HG02759 (cell line): ENCODE measurements at regions not wholly inside any gene's neighbourhood (a gene's known extent, or its start where the extent isn't known, plus 50 kb on each side); places are given as distances from the start of the nearest gene placed in this dataset.
A peak's percentile ranks its signal among the peaks of the same experiment; 100 is the strongest.

Source experiments
- ATAC-seq: cut with Tn5 transposase; IDR thresholded peaks from one replicate; pipeline ENCODE4 v1.9.1; 2021; ENCODE audit warnings: mild to moderate bottlenecking, moderate library complexity; ENCODE audit not compliant: unreplicated experiment

DNA sequence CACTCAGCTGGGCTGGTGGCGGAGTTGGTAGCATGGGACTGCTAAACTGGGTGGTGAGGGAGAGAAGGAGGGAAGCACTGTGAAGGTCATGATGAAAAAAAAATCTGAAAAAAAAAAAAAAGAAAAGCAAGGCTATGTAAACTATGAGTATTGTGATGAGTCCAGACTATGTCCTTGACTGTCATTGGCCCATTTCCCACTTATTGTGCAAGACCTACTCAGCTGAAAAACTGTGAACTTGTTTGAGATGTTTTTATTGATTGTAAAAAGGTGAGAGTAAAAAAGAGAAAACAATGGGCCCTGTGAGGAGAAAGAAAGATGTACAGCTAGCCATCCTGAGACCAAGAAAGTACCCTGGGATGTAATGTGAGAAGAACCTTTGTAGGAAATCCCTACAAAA is 798.4 kb upstream of the TENM4 start:
- ATAC-seq, result no peak

DNA sequence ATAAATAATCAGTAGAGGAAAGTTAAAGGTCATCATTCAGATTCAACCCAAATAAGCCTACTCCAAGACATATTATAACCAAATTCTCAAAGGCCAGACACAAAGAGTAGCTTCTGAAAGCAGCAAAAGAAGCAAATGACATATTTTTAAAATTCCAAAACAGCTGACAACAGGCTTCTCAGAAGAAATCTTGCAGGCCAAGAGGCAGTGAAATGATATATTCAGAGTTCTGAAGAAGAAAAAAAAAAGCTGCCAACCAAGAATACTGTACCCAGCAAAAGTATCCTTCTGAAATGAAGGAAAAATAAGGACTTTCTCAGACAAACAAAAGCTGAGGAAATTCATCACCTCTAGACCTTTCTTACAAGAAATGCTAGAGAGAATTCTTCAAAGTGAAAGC is 787.1 kb upstream of the TENM4 start:
- ATAC-seq, result no peak

DNA sequence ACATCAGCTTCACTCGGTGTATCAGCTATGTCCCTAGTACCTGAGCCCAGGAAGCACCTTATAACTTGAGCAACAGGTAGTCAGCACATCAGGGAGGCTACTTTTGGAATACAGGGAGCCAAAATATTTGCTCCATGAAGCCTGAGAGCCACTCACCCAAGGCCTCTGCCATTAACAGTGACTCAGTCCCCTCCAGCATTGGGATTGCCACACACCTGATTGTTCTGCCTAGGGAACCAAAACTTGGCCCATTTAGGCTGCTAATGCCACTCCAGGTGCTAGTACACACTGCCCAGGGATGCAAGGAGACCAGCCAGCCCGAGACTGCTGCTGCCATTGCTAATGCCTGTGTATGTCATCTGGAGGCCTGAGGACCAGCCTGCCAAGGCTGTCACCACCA is 773.6 kb upstream of the TENM4 start:
- no peak for ATAC-seq

DNA sequence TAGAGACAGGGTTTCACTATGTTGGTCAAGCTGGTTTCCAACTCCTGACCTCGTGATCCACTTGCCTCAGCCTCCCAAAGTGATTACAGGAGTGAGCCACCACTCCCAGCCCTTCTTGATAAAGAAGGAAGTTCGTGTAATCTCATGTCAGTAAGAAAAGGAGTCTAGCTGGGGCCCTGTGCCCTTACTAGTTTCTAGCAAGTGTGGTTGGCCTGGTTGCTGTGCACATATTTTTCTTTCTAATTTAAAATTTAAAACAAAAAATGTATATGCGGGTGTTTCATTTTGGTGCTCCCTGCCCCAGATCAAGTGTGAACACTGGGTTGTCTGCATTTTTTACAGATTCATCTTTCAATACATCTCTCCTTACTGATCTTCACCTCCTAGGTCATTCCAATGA is 770.8 kb upstream of the TENM4 start:
- no peak for ATAC-seq

DNA sequence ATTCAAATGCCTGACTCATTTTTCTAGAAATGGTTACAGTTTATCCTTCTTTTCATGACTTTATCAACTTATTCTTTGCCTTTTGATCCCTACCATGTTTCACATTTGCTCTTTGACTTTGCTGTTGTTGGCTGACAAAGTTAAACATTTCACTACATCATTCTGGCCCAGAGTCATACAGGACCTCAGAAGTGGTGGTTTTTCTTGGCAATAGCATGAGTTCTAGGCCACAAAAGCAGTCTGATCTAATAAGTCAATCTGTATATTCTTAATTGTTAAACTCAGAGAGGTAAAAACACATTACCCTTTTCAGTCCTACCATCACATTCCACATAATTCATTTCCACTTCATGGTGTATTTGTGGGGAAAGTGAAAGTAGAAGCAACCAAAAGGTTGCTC is 763.2 kb upstream of the TENM4 start:
- no peak for ATAC-seq

DNA sequence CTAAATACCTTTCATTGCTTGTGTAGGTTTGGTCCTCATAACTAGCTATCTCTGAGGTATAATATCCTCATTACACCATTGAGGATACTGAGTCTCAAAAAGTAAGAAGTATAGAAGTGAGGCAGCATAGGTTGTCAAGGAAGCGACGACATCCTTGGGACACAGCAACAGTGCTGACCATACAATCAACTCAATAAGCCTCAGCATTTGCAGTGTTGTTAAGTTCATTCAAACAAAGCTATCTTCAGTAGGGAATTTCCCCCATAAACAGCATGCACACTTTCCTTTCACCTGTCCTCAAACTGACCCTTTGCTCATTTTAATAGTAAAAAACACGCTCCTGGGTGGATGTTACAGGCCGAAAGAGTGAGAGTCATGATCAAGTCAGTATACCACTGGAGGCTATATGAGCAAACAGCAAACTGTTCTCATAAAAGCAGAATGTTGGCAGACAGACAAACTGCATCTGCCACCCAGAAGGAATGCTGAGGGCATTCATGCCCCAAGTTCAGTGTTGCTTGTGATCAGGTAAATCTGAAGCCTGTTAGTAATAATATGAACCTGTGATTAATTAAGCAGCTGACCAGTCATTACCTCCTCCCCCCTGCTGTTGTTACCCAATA is 756.2 kb upstream of the TENM4 start:
- ATAC-seq, result no peak

DNA sequence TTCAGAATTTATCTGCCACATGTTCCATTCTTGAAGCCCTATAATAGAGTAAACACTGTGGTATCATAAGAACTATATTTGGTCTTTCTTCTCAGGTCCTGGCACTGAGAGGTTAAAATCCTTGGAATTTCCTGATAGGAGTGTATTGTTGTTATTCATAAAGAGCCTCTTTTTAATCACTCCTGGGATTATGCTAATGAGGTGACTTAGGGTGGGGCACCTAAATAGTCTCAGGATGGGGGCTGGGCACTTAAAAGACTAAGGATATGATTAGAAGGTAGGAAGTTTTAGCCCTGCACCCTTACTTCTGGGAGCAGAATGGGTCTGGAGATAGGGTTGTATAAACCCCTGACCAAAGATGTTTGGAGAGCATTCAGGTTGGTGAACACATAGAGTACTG is 755.2 kb upstream of the TENM4 start:
- ATAC-seq, result no peak

DNA sequence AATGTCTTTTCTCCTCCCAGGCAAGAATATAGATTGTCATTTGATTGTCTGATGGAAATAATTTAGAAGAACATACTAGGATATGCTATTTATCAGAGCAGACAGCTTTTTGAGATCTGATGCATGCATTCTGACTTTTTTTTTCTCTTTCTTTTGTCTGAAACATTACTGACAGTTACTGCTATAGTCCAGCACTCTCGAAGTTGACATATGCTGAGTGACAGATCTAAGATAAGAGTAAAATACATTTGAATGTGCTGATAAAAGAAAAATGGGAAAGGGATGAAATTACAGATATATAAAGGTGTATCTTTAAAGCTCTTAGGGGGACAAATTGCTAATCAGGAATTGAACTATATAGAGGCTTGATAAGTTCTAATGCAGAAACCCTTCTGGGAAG is 753.8 kb upstream of the TENM4 start:
- ATAC-seq, result no peak

DNA sequence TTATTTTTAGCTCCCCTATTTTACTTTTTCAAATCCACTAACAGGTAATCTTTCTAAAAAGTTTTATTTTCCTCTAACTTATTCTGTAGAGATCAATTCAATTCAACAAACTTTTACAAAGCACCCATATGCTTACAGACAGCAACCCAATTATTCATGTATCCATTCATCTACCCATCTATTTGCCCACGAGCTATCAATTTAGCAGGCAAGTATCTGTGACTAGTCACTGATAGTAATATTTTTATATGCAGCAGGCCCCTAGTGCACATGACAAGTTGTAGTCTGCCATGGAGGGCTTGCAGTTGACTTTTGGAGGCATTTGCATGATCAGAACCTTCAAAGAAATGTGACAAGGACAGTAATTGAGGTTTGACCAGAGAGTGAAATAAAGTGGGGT is 753.2 kb upstream of the TENM4 start:
- no peak for ATAC-seq

DNA sequence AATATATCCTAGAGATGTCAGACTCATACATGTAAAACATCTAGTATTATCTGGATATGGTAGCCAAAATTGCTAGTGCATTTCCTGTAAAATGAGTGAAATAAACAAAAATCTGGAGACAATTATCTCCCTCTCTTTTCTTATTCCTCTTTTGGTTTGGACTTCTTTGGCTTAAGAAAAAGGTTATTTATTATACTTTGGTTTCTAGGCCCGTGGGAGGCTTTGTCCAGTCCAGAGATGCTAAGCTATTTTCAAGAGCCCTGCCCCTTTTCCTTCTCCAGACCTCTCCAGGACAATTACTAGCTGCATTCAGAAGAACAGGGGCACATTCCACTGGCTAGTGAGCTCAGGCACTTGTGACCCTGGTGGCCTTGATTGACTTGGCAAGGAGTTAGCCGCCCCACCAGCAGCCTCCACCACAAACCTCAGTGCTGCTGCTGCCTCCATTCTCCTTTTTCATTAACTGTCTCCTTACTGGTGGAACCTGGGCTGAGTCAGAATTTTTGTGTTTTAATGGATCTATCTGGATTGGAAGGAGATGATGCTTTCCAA is 747.3 kb upstream of the TENM4 start:
- no peak for ATAC-seq

DNA sequence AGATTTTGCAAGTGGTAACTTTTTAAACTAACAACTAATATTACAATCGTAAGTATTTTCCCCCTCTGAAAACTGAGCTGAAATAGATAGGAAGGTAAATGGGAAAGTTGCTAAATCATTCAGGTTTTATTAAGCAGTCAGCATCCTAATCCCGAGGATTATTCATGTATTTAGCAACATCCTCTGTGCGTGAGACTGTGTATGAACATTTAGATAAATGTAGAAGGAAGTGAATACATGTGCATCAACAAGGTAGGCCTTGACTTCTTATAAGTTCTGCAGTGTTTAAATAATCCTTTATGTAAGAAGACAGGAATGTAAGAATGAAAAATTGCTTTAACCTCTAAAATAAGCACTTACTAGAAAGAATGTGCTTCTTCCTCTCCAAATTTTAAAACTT is 745.9 kb upstream of the TENM4 start:
- no peak for ATAC-seq

DNA sequence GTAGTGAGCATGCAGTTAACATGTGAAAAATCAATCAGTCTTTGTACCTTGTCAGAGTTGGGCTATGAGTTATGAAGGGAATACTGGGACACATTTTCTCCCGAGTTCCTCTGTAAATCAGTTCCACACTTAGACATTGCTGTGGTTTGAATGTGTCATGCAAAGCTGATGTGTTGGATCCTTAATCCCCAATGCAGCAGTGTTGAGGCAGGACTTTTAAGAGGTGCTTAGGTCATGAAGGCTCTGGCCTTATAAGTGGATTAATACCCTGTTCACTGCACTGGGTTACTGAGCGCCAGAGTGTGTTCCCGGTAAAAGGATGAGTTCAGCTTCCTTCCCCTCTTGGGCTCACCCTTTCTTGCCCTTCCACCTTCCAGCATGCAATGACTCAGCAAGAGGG is 742.1 kb upstream of the TENM4 start:
- no peak for ATAC-seq

DNA sequence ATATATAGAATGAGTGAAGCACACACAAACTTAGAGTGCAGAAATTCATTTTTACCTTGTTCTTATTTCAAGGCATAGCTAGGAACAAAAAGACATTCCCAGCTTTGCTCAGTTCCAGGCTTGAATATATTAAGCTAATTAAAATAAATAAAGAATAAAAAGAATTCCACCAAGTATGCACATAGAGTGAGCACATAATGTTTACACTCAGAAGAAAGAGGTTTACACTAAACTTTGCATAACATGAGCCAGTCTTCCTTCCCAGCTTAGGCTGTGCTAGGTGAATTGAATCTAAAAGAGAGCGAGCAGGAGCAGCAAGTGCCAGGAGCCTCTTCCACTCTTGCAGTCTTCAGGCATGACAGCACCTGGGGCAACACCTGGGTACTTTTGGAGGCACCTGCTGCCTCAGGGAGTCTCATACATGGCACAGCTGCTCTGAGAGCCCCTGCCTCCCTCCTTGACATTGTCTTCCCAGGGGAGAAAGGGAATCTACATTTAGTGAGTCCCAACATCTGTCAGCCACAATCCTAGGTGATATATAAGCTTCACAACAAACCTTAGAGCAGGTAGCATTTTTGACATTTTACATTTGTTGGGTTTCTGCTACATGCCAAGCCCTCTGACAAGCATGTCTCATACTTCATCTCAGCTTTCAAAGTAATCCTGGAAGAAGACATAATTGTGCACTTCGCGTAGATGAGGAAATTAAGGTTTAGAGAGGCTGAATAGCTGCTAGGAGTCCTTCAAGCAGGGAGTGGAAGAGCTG is 732.7 kb upstream of the TENM4 start:
- no peak for ATAC-seq

DNA sequence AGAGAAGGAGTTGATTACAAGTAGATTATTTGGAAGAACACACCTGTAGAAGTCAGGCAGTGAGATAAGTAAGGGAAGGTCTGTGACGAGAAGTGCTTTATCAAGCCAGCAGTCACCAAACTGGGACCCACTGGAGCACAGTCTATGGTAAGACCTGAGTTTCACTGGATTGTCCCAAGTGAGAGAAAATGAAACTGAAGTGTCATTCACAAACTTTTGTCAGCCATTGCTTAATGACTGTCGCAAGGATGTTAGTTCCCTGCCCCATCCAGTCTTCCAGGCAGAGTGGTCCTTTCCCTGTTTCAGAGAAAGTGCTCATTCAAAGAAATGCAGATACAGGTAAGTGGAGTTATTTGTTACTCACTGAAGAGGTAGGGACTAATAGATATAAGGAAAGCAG is 728.0 kb upstream of the TENM4 start:
- ATAC-seq, result no peak

DNA sequence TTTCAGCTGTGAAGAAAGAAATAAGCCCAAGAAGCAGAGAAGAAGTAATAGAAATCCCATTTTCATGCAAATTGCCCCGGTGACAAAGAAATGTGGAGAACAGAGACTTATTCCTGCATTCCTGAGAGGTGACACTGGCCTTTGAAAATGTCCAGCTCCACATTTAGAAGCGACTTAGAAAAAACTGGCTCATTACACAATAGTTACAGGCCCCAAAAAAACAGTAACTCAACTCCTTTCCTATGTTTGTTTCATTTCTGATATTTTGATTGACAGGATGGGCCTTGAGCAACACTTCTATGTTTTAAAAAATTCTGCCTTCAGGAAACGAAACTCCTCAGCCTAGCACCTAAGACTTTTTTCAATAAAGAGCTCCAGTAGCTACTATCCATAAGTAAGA is 726.9 kb upstream of the TENM4 start:
- no peak for ATAC-seq

DNA sequence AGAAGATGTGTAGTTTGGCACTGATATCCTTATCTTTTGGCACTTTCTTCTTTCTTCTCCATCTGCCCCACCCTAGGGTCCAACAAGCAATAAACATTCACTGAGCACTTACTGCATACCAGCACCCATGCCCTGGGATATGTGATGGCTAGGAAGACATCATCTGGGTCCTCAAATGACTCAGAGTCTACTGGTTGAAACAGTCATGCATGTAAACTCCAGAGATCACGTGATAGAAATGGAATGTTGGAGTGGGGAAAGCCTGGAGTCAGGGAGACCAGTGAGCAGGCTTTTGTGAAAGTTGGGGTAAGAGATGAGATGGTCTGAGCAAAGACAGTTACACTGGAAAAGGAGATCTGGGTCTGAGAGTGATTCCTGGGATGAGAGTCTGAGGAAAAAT is 724.9 kb upstream of the TENM4 start:
- no peak for ATAC-seq

DNA sequence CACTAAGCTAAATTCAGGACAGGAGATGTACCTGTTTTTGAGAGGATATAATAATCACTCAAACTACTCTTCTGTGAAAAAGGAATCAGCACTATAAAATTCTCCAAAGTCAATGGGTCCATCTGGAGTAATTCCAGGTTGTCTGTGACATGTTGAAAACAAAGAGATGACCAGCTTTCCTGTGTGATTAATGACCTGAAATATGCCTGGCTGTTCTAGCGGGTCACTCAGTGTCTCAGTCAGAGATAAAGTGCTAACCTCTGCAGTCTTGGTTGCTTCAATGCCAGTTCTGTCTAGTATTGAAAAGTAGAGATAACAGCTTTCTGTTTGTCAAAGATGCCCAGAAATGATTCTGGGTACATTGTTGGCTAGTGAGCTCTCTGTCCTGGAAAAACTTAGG is 722.6 kb upstream of the TENM4 start:
- ATAC-seq, result no peak

DNA sequence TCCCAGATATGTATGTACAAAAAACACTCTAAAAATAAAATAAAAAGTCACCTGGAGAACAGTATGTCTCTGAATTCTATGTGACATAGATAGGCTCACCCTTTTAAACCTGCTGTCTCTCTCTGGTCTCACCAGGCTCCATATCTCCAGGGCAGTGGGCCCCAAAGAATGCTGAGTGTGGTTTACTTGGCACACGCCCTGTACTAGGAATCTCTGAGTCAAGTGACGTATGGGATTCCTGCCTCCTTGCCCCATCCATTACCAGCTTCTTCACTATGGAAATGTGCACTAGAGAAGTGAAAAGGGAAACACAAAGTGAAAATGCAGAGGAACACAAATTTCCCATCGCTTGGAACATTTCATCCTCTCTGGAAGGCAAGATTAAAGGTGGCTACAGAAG is 722.2 kb upstream of the TENM4 start:
- ATAC-seq, result no peak

DNA sequence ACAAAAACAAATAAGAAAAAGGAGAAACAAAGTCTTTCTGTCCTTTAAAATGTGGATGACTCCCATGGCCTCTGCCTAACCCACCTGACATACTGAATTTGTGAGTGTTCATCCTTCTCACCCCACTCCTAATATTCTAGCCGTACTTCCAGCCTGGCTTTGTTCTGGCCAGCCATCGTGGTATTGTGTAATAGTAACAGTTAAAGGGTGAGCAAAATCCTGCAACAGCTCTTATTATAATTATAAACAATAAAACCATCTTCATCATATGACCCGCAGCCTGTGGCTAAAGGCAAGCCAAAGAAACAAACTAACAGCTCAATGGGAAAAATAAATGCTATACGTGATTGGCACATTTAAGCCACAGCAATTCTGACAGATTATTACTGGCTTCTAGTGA is 721.6 kb upstream of the TENM4 start:
- ATAC-seq, result no peak

DNA sequence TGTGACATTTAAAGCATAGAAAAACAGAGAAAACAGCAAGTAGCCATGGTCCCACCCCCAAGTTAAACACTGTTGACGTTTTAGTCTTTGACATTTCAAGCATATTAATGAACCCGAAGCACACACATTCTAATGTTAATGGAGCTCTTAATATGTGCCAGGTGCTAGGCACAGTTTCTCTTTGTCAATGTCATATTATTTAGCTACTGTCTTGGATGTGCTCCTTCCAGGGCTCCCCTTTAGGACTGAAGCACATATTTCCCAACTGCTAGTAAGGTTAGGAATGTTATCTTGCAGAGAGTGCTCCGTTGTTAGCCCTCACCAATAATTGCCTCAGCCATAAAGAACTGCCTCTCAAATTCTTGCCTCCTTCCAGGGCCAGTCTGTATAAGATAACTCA is 716.6 kb upstream of the TENM4 start:
- no peak for ATAC-seq

DNA sequence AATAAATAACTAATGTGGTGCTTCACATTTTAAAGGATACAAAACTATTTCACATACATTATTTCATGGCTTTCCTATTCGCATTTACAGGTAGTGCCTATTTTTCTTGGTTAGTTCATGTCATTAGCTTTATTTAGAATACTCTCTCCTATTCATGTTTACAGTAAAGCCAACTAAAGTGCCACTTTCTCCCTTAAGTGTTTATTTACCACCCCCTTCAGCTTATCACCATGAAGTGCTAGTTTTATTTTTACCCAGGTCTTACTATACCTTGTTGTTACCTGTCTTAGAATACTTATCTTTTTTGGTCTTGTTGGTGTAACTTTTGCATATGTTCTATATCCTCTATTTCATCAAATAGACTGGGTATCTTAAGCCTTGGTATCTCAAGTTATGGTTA is 715.2 kb upstream of the TENM4 start:
- ATAC-seq, result no peak

DNA sequence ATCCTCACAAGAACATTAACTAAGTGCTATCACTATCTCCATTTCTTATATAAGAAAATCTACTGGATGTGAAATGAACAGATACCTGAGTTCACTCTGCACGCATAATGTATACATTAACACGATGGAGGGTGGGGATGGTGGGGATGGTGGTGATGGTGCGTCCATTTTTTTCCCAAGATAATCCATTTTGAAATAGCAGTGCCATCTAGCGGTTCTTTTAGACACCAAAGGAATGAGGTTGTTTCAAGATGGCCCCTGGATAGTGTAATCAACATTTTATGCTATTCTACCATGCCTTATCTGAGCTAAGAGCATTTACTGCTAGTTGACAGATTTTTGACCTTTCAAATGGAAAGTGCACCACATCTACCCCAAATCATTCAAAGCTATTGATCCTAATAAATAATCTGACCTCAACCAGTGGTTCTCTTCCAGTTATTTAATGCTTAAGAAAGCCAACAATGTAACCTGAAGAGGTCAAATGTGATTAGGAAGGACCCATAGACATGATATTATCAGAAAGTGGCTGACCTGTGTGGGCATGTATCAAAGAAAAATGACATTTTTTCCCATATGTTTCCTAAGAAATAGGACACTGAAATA is 714.7 kb upstream of the TENM4 start:
- peak; percentile 70 for ATAC-seq
